Adrenal gland (tissue), 5 donors: ENCODE measurements at regions not wholly inside any gene's neighbourhood (a gene's known extent, or its start where the extent isn't known, plus 50 kb on each side); places are given as distances from the start of the nearest gene placed in this dataset.

Experiments
- POLR2A ChIP-seq, 2 donors: fragments of 450-650 bp; IDR thresholded peaks; one replicate each; pipeline ENCODE4 v1.6.1; 2017; ENCODE audit warnings: antibody characterized with exemption in 2 of 2, mild to moderate bottlenecking in 2 of 2, moderate library complexity in 1 of 2
- TF ChIP-seq, protein P1 (sequence below), 6 experiments: fragments of 450-650 bp in 4 of 6; fragments of 200-600 bp in 2 of 6; sonication (generic) in 1 of 6; IDR thresholded peaks; 1 replicate in 5 of 6; 2 replicates in 1 of 6; pipeline versions ENCODE4 v1.5.1 to v1.8.0; 2016 to 2021; ENCODE audit warnings: antibody characterized with exemption in 6 of 6, mild to moderate bottlenecking in 2 of 6, moderate library complexity in 1 of 6
- donor health status: DM: no; HTN: no; CAD: no.

DNA sequence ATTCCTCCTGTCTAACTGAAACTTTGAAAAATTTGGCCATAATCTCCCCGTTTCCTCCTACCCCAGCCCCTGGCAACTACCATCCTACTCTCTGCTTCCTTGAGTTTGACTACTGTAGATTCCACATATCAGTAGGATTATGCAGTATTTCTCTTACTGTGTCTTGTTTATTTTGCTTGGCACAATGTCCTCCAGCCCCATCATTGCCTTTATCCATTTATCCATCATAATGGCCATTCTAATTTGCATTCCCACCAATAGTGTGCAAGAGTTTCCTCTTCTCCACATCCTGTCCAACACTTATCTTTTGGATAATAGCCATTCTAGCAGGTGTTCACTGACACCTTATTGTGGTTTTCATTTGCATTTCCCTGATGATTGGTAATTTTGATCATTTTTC lies 202.3 kb downstream of the THBS2 start:
- no peak for TF ChIP-seq POLR2A (IDR thresholded peaks at IDR 0.05)
- TF ChIP-seq, protein P1, sequence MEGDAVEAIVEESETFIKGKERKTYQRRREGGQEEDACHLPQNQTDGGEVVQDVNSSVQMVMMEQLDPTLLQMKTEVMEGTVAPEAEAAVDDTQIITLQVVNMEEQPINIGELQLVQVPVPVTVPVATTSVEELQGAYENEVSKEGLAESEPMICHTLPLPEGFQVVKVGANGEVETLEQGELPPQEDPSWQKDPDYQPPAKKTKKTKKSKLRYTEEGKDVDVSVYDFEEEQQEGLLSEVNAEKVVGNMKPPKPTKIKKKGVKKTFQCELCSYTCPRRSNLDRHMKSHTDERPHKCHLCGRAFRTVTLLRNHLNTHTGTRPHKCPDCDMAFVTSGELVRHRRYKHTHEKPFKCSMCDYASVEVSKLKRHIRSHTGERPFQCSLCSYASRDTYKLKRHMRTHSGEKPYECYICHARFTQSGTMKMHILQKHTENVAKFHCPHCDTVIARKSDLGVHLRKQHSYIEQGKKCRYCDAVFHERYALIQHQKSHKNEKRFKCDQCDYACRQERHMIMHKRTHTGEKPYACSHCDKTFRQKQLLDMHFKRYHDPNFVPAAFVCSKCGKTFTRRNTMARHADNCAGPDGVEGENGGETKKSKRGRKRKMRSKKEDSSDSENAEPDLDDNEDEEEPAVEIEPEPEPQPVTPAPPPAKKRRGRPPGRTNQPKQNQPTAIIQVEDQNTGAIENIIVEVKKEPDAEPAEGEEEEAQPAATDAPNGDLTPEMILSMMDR (IDR thresholded peaks at IDR 0.05), result no peak
